WTC11 (cell line): ENCODE measurements at regions not wholly inside any gene's neighbourhood (a gene's known extent, or its start where the extent isn't known, plus 50 kb on each side); places are given as distances from the start of the nearest gene placed in this dataset.

Experiments used
- ATAC-seq: fragments of 200-7000 bp; cut with Tn5 transposase; 2 replicates; pipeline ENCODE4 v1.10.0; 2021; ENCODE audit warnings: mild to moderate bottlenecking, moderate library complexity
- CTCF ChIA-PET: fragments of 300-600 bp; sonication (Branson Sonifier 250); formaldehyde crosslinking; loops from one replicate; lab custom pipeline; 2021; ENCODE audit warnings: antibody characterized with exemption; lab: Charles Lee
- POLR2A ChIA-PET: fragments of 350-600 bp; sonication (Branson Sonifier 250); formaldehyde crosslinking; loops from one replicate; lab custom pipeline; 2021; ENCODE audit warnings: antibody characterized with exemption; lab: Charles Lee
- DNase-seq: peaks from one replicate; pipeline ENCODE4 v3.0.0; 2021; ENCODE audit warnings: low spot score
- H3K27ac Mint-ChIP-seq: 2 replicates; pipeline ENCODE4 v1.8.0; 2021; ENCODE audit warnings: mixed read lengths
- H3K27me3 Mint-ChIP-seq: 2 replicates; pipeline ENCODE4 v1.8.0; 2021; ENCODE audit warnings: low read depth, mild to moderate bottlenecking, moderate library complexity, mixed read lengths
- H3K36me3 Mint-ChIP-seq: 2 replicates; pipeline ENCODE4 v1.8.0; 2021; ENCODE audit warnings: mixed read lengths
- H3K4me1 Mint-ChIP-seq: 2 replicates; pipeline ENCODE4 v1.8.0; 2022; ENCODE audit warnings: mixed read lengths
- H3K4me3 Mint-ChIP-seq: 2 replicates; pipeline ENCODE4 v1.8.0; 2021; ENCODE audit warnings: mild to moderate bottlenecking, moderate library complexity, mixed read lengths
- H3K9me3 Mint-ChIP-seq: 2 replicates; pipeline ENCODE4 v1.8.0; 2021; ENCODE audit warnings: mixed read lengths
- CREB1 ChIP-seq: sonication (generic); formaldehyde crosslinking; IDR thresholded peaks from 2 replicates; pipeline ENCODE4 v1.8.0; 2023; ENCODE audit warnings: mild to moderate bottlenecking, missing genetic modification reagents
- CREM ChIP-seq: sonication (generic); formaldehyde crosslinking; IDR thresholded peaks from 2 replicates; pipeline ENCODE4 v1.8.1; 2022; ENCODE audit warnings: mild to moderate bottlenecking, missing genetic modification reagents, moderate library complexity
- ETV6 ChIP-seq: sonication (generic); formaldehyde crosslinking; IDR thresholded peaks from 2 replicates; pipeline ENCODE4 v1.8.1; 2022; ENCODE audit warnings: mild to moderate bottlenecking, missing genetic modification reagents
- FOXP1 ChIP-seq: sonication (generic); formaldehyde crosslinking; IDR thresholded peaks from 2 replicates; pipeline ENCODE4 v1.8.0; 2022; ENCODE audit warnings: missing genetic modification reagents, mild to moderate bottlenecking, moderate library complexity, borderline replicate concordance
- GRHL2 ChIP-seq: fragments of 250-450 bp; sonication (Bioruptor Pico); IDR thresholded peaks from 2 replicates; pipeline ENCODE4 v1.8.0; 2022; ENCODE audit warnings: mild to moderate bottlenecking, moderate library complexity; ENCODE audit not compliant: insufficient replicate concordance, severe bottlenecking
- IRF2 ChIP-seq: sonication (generic); formaldehyde crosslinking; IDR thresholded peaks from 2 replicates; pipeline ENCODE4 v1.8.0; 2022; ENCODE audit warnings: low read depth, missing genetic modification reagents, borderline replicate concordance
- JUN ChIP-seq: sonication (generic); formaldehyde crosslinking; IDR thresholded peaks from 2 replicates; pipeline ENCODE4 v1.8.0; 2023; ENCODE audit warnings: mild to moderate bottlenecking, missing genetic modification reagents
- KAT7 ChIP-seq: sonication (generic); formaldehyde crosslinking; IDR thresholded peaks from 2 replicates; pipeline ENCODE4 v1.8.1; 2023; ENCODE audit warnings: missing genetic modification reagents, mild to moderate bottlenecking, borderline replicate concordance
- MAX ChIP-seq: sonication (generic); formaldehyde crosslinking; IDR thresholded peaks from 2 replicates; pipeline ENCODE4 v1.8.0; 2022; ENCODE audit warnings: mild to moderate bottlenecking, missing genetic modification reagents
- MXD4 ChIP-seq: fragments of 250-450 bp; sonication (Bioruptor Pico); IDR thresholded peaks from 2 replicates; pipeline ENCODE4 v1.8.0; 2021; ENCODE audit warnings: mild to moderate bottlenecking, moderate library complexity, borderline replicate concordance
- NR2C2 ChIP-seq: sonication (generic); formaldehyde crosslinking; IDR thresholded peaks from 2 replicates; pipeline ENCODE4 v1.8.0; 2022; ENCODE audit warnings: mild to moderate bottlenecking, missing genetic modification reagents
- OVOL2 ChIP-seq: fragments of 250-450 bp; sonication (Bioruptor Pico); IDR thresholded peaks from 2 replicates; pipeline ENCODE4 v1.9.0; 2021; ENCODE audit warnings: mild to moderate bottlenecking, borderline replicate concordance
- SP1 ChIP-seq: sonication (generic); formaldehyde crosslinking; conservative IDR thresholded peaks from 2 replicates; pipeline ENCODE4 v1.8.1; 2022; ENCODE audit warnings: missing genetic modification reagents
- TCF7 ChIP-seq: sonication (generic); formaldehyde crosslinking; IDR thresholded peaks from 2 replicates; pipeline ENCODE4 v1.8.0; 2022; ENCODE audit warnings: mild to moderate bottlenecking, low read depth, missing genetic modification reagents, moderate library complexity
- TEAD1 ChIP-seq: sonication (generic); formaldehyde crosslinking; IDR thresholded peaks from 2 replicates; pipeline ENCODE4 v1.8.0; 2022; ENCODE audit warnings: mild to moderate bottlenecking, missing genetic modification reagents
- TP53 ChIP-seq: sonication (generic); formaldehyde crosslinking; IDR thresholded peaks from 2 replicates; pipeline ENCODE4 v1.8.1; 2023; ENCODE audit warnings: mild to moderate bottlenecking, missing genetic modification reagents
- ZNF219 ChIP-seq: sonication (generic); formaldehyde crosslinking; IDR thresholded peaks from 2 replicates; pipeline ENCODE4 v1.8.0; 2023; ENCODE audit warnings: missing genetic modification reagents, mild to moderate bottlenecking, borderline replicate concordance
- ZNF317 ChIP-seq: sonication (generic); formaldehyde crosslinking; IDR thresholded peaks from 2 replicates; pipeline ENCODE4 v1.8.1; 2023; ENCODE audit warnings: low read depth, mild to moderate bottlenecking, moderate library complexity, missing genetic modification reagents, borderline replicate concordance
- ZNF396 ChIP-seq: fragments of 250-450 bp; sonication (Bioruptor Pico); IDR thresholded peaks from 2 replicates; pipeline ENCODE4 v1.8.0; 2021; ENCODE audit warnings: mild to moderate bottlenecking, moderate library complexity, borderline replicate concordance
- TF ChIP-seq, protein P1 (sequence below): sonication (generic); formaldehyde crosslinking; IDR thresholded peaks from 2 replicates; pipeline ENCODE4 v1.8.0; 2022; ENCODE audit warnings: mild to moderate bottlenecking, missing genetic modification reagents
- TF ChIP-seq, protein P2 (sequence below): sonication (generic); formaldehyde crosslinking; IDR thresholded peaks from 2 replicates; pipeline ENCODE4 v1.8.1; 2022; ENCODE audit warnings: mild to moderate bottlenecking, moderate library complexity, missing genetic modification reagents
- TF ChIP-seq, protein P3 (sequence below): fragments of 250-450 bp; sonication (Bioruptor Pico); IDR thresholded peaks from 2 replicates; pipeline ENCODE4 v1.9.0; 2021; ENCODE audit warnings: moderate library complexity, mild to moderate bottlenecking, inconsistent platforms, borderline replicate concordance
- TF ChIP-seq, protein P4 (sequence below): sonication (generic); formaldehyde crosslinking; IDR thresholded peaks from 2 replicates; pipeline ENCODE4 v1.8.1; 2023; ENCODE audit warnings: mild to moderate bottlenecking, missing genetic modification reagents
- TF ChIP-seq, protein P5 (sequence below): fragments of 250-450 bp; sonication (Bioruptor Pico); IDR thresholded peaks from 2 replicates; pipeline ENCODE4 v2.1.2; 2022; ENCODE audit warnings: mild to moderate bottlenecking, moderate library complexity
- TF ChIP-seq, protein P6 (sequence below): sonication (generic); formaldehyde crosslinking; IDR thresholded peaks from 2 replicates; pipeline ENCODE4 v1.8.1; 2022; ENCODE audit warnings: missing genetic modification reagents, borderline replicate concordance
- TF ChIP-seq, protein P7 (sequence below): sonication (generic); formaldehyde crosslinking; IDR thresholded peaks from 2 replicates; pipeline ENCODE4 v1.8.0; 2022; ENCODE audit warnings: mild to moderate bottlenecking, missing genetic modification reagents

DNA sequence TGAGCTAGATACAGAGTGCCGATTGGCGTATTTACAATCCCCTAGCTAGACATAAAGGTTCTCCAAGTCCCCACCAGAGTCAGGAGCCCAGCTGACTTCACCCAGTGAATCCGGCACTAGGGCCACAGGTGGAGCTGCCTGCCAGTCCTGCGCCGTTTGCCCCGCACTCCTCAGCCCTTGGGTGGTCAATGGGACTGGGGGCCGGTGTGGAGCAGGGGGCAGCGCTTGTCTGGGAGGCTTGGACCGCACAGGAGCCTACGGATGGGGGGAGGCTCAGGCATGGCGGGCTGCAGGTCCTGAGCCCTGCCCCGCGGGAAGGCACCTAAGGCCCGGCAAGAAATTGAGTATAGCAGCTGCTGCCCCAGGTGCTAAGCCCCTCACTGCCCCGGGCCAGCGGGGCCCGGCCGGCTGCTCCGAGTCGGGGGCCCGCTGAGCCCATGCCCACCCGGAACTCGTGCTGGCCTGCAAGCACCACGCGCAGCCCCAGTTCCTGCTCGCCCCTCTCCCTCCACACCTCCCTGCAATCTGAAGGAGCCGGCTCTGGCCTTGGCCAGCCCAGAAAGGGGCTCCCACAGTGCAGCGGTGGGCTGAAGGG is 1113.8 kb upstream of the LRRTM3 start (continued):
- TF ChIP-seq, protein P1, sequence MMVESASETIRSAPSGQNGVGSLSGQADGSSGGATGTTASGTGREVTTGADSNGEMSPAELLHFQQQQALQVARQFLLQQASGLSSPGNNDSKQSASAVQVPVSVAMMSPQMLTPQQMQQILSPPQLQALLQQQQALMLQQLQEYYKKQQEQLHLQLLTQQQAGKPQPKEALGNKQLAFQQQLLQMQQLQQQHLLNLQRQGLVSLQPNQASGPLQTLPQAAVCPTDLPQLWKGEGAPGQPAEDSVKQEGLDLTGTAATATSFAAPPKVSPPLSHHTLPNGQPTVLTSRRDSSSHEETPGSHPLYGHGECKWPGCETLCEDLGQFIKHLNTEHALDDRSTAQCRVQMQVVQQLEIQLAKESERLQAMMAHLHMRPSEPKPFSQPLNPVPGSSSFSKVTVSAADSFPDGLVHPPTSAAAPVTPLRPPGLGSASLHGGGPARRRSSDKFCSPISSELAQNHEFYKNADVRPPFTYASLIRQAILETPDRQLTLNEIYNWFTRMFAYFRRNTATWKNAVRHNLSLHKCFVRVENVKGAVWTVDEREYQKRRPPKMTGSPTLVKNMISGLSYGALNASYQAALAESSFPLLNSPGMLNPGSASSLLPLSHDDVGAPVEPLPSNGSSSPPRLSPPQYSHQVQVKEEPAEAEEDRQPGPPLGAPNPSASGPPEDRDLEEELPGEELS (CRISPR knock-in tag), result no peak
- no peak for TF ChIP-seq TEAD1
- TF ChIP-seq MXD4 (CRISPR knock-in tag), result no peak
- no peak for TF ChIP-seq NR2C2 (CRISPR knock-in tag)
- no peak for TF ChIP-seq FOXP1 (CRISPR knock-in tag)
- TF ChIP-seq SP1 (CRISPR knock-in tag), result no peak
- no peak for TF ChIP-seq ZNF317 (CRISPR knock-in tag)
- TF ChIP-seq TP53 (CRISPR knock-in tag), result no peak
- no peak for TF ChIP-seq JUN (CRISPR knock-in tag)
- no peak for TF ChIP-seq ZNF219
- no peak for TF ChIP-seq IRF2 (CRISPR knock-in tag)

DNA sequence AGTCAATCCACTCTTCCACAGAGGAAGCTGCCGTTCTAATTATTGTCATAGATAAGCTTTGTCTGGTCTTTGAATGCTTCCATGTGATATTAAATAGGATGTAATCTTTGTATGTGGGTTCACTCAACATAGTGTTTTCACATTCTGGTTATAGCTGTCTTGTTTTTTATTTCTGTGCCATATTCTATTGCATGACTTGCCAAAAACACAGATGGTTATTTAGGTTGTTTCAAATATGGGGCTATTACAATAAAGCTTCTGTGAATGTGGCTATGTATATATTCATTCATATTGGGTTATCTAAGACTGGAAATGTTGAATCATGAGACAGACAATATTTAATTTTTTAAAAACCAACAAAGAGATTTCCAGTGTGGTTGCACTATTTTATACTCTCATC is 1109.3 kb upstream of the LRRTM3 start:
- no peaks in the 10 kb centered on the region for H3K27me3 Mint-ChIP-seq
- H3K27ac Mint-ChIP-seq, result no peak overlapping the region

GRCh38 chr10:65818990-65819389 is 1106.8 kb upstream of the LRRTM3 start:
- POLR2A ChIA-PET, result no interaction called here
- H3K27ac Mint-ChIP-seq, result no peak overlapping the region
- no peak overlapping the region for H3K4me3 Mint-ChIP-seq
- CTCF ChIA-PET, result no interaction called here
- H3K36me3 Mint-ChIP-seq, result no peaks in the 10 kb centered on the region
- no peak for ATAC-seq
- H3K9me3 Mint-ChIP-seq, result peaks cover 12% of the 10 kb centered on the region
- H3K4me1 Mint-ChIP-seq, result peaks cover 16% of the 10 kb centered on the region
- no peaks in the 10 kb centered on the region for H3K27me3 Mint-ChIP-seq
- no peak for DNase-seq
- TF ChIP-seq, protein P2, sequence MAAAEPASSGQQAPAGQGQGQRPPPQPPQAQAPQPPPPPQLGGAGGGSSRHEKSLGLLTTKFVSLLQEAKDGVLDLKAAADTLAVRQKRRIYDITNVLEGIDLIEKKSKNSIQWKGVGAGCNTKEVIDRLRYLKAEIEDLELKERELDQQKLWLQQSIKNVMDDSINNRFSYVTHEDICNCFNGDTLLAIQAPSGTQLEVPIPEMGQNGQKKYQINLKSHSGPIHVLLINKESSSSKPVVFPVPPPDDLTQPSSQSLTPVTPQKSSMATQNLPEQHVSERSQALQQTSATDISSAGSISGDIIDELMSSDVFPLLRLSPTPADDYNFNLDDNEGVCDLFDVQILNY (CRISPR knock-in tag), result no peak
- TF ChIP-seq, protein P3, sequence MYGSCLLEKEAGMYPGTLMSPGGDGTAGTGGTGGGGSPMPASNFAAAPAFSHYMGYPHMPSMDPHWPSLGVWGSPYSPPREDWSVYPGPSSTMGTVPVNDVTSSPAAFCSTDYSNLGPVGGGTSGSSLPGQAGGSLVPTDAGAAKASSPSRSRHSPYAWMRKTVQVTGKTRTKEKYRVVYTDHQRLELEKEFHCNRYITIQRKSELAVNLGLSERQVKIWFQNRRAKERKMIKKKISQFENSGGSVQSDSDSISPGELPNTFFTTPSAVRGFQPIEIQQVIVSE (CRISPR knock-in tag), result no peak
- TF ChIP-seq, protein P4, sequence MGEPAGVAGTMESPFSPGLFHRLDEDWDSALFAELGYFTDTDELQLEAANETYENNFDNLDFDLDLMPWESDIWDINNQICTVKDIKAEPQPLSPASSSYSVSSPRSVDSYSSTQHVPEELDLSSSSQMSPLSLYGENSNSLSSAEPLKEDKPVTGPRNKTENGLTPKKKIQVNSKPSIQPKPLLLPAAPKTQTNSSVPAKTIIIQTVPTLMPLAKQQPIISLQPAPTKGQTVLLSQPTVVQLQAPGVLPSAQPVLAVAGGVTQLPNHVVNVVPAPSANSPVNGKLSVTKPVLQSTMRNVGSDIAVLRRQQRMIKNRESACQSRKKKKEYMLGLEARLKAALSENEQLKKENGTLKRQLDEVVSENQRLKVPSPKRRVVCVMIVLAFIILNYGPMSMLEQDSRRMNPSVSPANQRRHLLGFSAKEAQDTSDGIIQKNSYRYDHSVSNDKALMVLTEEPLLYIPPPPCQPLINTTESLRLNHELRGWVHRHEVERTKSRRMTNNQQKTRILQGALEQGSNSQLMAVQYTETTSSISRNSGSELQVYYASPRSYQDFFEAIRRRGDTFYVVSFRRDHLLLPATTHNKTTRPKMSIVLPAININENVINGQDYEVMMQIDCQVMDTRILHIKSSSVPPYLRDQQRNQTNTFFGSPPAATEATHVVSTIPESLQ (CRISPR knock-in tag), result no peak
- no peak for TF ChIP-seq KAT7 (CRISPR knock-in tag)
- no peak for TF ChIP-seq ZNF317 (CRISPR knock-in tag)
- no peak for TF ChIP-seq FOXP1 (CRISPR knock-in tag)
- TF ChIP-seq, protein P5, sequence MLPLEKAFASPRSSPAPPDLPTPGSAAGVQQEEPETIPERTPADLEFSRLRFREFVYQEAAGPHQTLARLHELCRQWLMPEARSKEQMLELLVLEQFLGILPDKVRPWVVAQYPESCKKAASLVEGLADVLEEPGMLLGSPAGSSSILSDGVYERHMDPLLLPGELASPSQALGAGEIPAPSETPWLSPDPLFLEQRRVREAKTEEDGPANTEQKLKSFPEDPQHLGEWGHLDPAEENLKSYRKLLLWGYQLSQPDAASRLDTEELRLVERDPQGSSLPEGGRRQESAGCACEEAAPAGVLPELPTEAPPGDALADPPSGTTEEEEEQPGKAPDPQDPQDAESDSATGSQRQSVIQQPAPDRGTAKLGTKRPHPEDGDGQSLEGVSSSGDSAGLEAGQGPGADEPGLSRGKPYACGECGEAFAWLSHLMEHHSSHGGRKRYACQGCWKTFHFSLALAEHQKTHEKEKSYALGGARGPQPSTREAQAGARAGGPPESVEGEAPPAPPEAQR (CRISPR knock-in tag), result no peak
- no peak for TF ChIP-seq ZNF396 (CRISPR knock-in tag)

More for the DNA sequence above, 1109.3 kb upstream of the LRRTM3 start:
- ChIA-PET CTCF (no interaction called here), POLR2A (no interaction called here)
- Mint-ChIP-seq H3K4me1 (peaks cover 16% of the 10 kb centered on the region), H3K4me3 (no peak overlapping the region), H3K36me3 (peaks cover 6% of the 10 kb centered on the region), H3K9me3 (peaks cover 11% of the 10 kb centered on the region)
- no peak for DNase-seq
- ATAC-seq, result no peak
- TF ChIP-seq, protein P6, sequence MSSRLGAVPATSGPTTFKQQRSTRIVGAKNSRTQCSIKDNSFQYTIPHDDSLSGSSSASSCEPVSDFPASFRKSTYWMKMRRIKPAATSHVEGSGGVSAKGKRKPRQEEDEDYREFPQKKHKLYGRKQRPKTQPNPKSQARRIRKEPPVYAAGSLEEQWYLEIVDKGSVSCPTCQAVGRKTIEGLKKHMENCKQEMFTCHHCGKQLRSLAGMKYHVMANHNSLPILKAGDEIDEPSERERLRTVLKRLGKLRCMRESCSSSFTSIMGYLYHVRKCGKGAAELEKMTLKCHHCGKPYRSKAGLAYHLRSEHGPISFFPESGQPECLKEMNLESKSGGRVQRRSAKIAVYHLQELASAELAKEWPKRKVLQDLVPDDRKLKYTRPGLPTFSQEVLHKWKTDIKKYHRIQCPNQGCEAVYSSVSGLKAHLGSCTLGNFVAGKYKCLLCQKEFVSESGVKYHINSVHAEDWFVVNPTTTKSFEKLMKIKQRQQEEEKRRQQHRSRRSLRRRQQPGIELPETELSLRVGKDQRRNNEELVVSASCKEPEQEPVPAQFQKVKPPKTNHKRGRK (CRISPR knock-in tag), result no peak
- TF ChIP-seq CREM (CRISPR knock-in tag) (no peak), OVOL2 (CRISPR knock-in tag) (no peak), TCF7 (CRISPR knock-in tag) (no peak), ZNF219 (no peak), MAX (CRISPR knock-in tag) (no peak), CREB1 (CRISPR knock-in tag) (no peak), GRHL2 (CRISPR knock-in tag) (no peak), ETV6 (CRISPR knock-in tag) (no peak)
- TF ChIP-seq, protein P7, sequence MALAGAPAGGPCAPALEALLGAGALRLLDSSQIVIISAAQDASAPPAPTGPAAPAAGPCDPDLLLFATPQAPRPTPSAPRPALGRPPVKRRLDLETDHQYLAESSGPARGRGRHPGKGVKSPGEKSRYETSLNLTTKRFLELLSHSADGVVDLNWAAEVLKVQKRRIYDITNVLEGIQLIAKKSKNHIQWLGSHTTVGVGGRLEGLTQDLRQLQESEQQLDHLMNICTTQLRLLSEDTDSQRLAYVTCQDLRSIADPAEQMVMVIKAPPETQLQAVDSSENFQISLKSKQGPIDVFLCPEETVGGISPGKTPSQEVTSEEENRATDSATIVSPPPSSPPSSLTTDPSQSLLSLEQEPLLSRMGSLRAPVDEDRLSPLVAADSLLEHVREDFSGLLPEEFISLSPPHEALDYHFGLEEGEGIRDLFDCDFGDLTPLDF (CRISPR knock-in tag), result no peak
